ENCODE measurements at regions not wholly inside any gene's neighbourhood (a gene's known extent, or its start where the extent isn't known, plus 50 kb on each side); places are given as distances from the start of the nearest gene placed in this dataset.

- no peak overlapping the region for H2AFZ ChIP-seq (ENCODE audit: low read length)
- peaks cover 0 to 8% (median 1%) of the 10 kb centered on the region in 3 experiments for H3K27me3 ChIP-seq (ENCODE audit: control insufficient read depth in 3 of 3, insufficient read depth in 3 of 3, low read depth in 1 of 3, low read length in 3 of 3)
- H2BK12ac ChIP-seq (ENCODE audit: low read length), result no peak overlapping the region
- no peak for DNase-seq (ENCODE audit: low spot score)
- WGBS, 2 donors (ENCODE audit: extremely low coverage in 2 of 2, insufficient read length in 2 of 2, insufficient replicate concordance in 1 of 2), result no CpG with 5 or more reads among the region's 20 CpGs
- no peak overlapping the region for H4K8ac ChIP-seq (ENCODE audit: low read depth, low read length)
- H4K91ac ChIP-seq (ENCODE audit: low read depth, low read length, poor library complexity), result no peak overlapping the region
- no peak overlapping the region for H3K4ac ChIP-seq (ENCODE audit: low read length)
- no peaks in the 10 kb centered on the region for H3K79me1 ChIP-seq (ENCODE audit: low read depth, low read length)
- H2BK120ac ChIP-seq (ENCODE audit: low read depth, low read length), result no peak overlapping the region
- H3K14ac ChIP-seq (ENCODE audit: low read length), result no peak overlapping the region
- H3K4me2 ChIP-seq (ENCODE audit: insufficient read depth, low read length, poor library complexity, severe bottlenecking), result no peak overlapping the region
- H3K4me3 ChIP-seq (ENCODE audit: low read length in 2 of 2), result no peak overlapping the region
- no peak overlapping the region for H2BK5ac ChIP-seq (ENCODE audit: low read length)
- peak overlapping the region; percentile 27 for H3K18ac ChIP-seq (ENCODE audit: low read length)
- H3K9ac ChIP-seq (ENCODE audit: low read depth, low read length, poor library complexity), result peak overlapping the region; percentile 55
- peak overlapping the region; percentile 57 for H3K23ac ChIP-seq (ENCODE audit: low read depth, low read length, poor library complexity)
- H2AK5ac ChIP-seq (ENCODE audit: low read depth, low read length), result peak overlapping the region; percentile 40
- no peak overlapping the region for H3K27ac ChIP-seq (replicated peaks; ENCODE audit: low read length)
- H2BK15ac ChIP-seq (ENCODE audit: low read length), result peak overlapping the region; percentile 38
- H3K4me1 ChIP-seq (ENCODE audit: control insufficient read depth in 2 of 2, insufficient read depth in 1 of 2, low read depth in 1 of 2, low read length in 2 of 2), result no peaks in the 10 kb centered on the region
- no peaks in the 10 kb centered on the region for H3K36me3 ChIP-seq (replicated peaks in 1 of 2; ENCODE audit: control insufficient read depth in 2 of 2, insufficient read depth in 2 of 2, low read length in 2 of 2)
- H3K9me3 ChIP-seq (replicated peaks in 1 of 2; ENCODE audit: control insufficient read depth in 2 of 2, insufficient read depth in 1 of 2, low read depth in 1 of 2, low read length in 2 of 2), result peaks cover 0 to 3% of the 10 kb centered on the region in 2 donors
Measured at GRCh38 chr7:363626-364025, 73.7 kb downstream of the FOXL3 start.

GRCh38 chr7:364536-364935 lies 74.6 kb downstream of the FOXL3 start:
- no peak overlapping the region for H3K14ac ChIP-seq (ENCODE audit: low read length)
- no peak overlapping the region for H3K4me2 ChIP-seq (ENCODE audit: insufficient read depth, low read length, poor library complexity, severe bottlenecking)
- no peak overlapping the region for H3K23ac ChIP-seq (ENCODE audit: low read depth, low read length, poor library complexity)
- H4K8ac ChIP-seq (ENCODE audit: low read depth, low read length), result no peak overlapping the region
- peak overlapping the region; percentile 28 for H3K18ac ChIP-seq (ENCODE audit: low read length)
- H3K9me3 ChIP-seq (replicated peaks in 1 of 2; ENCODE audit: control insufficient read depth in 2 of 2, insufficient read depth in 1 of 2, low read depth in 1 of 2, low read length in 2 of 2), result peaks cover 0 to 3% of the 10 kb centered on the region in 2 donors
- H2BK12ac ChIP-seq (ENCODE audit: low read length), result no peak overlapping the region
- no peaks in the 10 kb centered on the region for H3K79me1 ChIP-seq (ENCODE audit: low read depth, low read length)
- H2BK15ac ChIP-seq (ENCODE audit: low read length), result peak overlapping the region; percentile 71
- no peak overlapping the region for H3K4me3 ChIP-seq (ENCODE audit: low read length in 2 of 2)
- H3K27me3 ChIP-seq (ENCODE audit: control insufficient read depth in 3 of 3, insufficient read depth in 3 of 3, low read depth in 1 of 3, low read length in 3 of 3), result peaks cover 0 to 8% (median 1%) of the 10 kb centered on the region in 3 experiments
- H2BK120ac ChIP-seq (ENCODE audit: low read depth, low read length), result no peak overlapping the region
- H3K4ac ChIP-seq (ENCODE audit: low read length), result no peak overlapping the region
- H2AK5ac ChIP-seq (ENCODE audit: low read depth, low read length), result peak overlapping the region; percentile 5
- H2BK5ac ChIP-seq (ENCODE audit: low read length), result no peak overlapping the region
- no peak overlapping the region for H3K27ac ChIP-seq (replicated peaks; ENCODE audit: low read length)
- no peak for DNase-seq (ENCODE audit: low spot score)
- H4K91ac ChIP-seq (ENCODE audit: low read depth, low read length, poor library complexity), result no peak overlapping the region
- WGBS, 2 donors (ENCODE audit: extremely low coverage in 2 of 2, insufficient read length in 2 of 2, insufficient replicate concordance in 1 of 2), result no CpG with 5 or more reads among the region's 11 CpGs
- no peaks in the 10 kb centered on the region for H3K4me1 ChIP-seq (ENCODE audit: control insufficient read depth in 2 of 2, insufficient read depth in 1 of 2, low read depth in 1 of 2, low read length in 2 of 2)
- no peak overlapping the region for H2AFZ ChIP-seq (ENCODE audit: low read length)
- no peaks in the 10 kb centered on the region for H3K36me3 ChIP-seq (replicated peaks in 1 of 2; ENCODE audit: control insufficient read depth in 2 of 2, insufficient read depth in 2 of 2, low read length in 2 of 2)
- no peak overlapping the region for H3K9ac ChIP-seq (ENCODE audit: low read depth, low read length, poor library complexity)

GRCh38 chr7:365593-365992 lies 75.6 kb downstream of the FOXL3 start:
- Histone ChIP-seq H3K79me1 (ENCODE audit: low read depth, low read length) (peaks cover 3% of the 10 kb centered on the region), H2BK120ac (ENCODE audit: low read depth, low read length) (no peak overlapping the region), H4K91ac (ENCODE audit: low read depth, low read length, poor library complexity) (no peak overlapping the region), H2BK12ac (ENCODE audit: low read length) (no peak overlapping the region), H3K4me3 (ENCODE audit: low read length in 2 of 2) (no peak overlapping the region), H3K4me2 (ENCODE audit: insufficient read depth, low read length, poor library complexity, severe bottlenecking) (no peak overlapping the region), H2AK5ac (ENCODE audit: low read depth, low read length) (no peak overlapping the region), H3K23ac (ENCODE audit: low read depth, low read length, poor library complexity) (no peak overlapping the region), H3K9me3 (replicated peaks in 1 of 2; ENCODE audit: control insufficient read depth in 2 of 2, insufficient read depth in 1 of 2, low read depth in 1 of 2, low read length in 2 of 2) (peaks cover 0 to 3% of the 10 kb centered on the region in 2 donors), H3K27me3 (ENCODE audit: control insufficient read depth in 3 of 3, insufficient read depth in 3 of 3, low read depth in 1 of 3, low read length in 3 of 3) (peaks cover 0 to 8% (median under 1%) of the 10 kb centered on the region in 3 experiments), H4K8ac (ENCODE audit: low read depth, low read length) (no peak overlapping the region), H3K18ac (ENCODE audit: low read length) (no peak overlapping the region), H3K27ac (replicated peaks; ENCODE audit: low read length) (no peak overlapping the region), H3K4me1 (ENCODE audit: control insufficient read depth in 2 of 2, insufficient read depth in 1 of 2, low read depth in 1 of 2, low read length in 2 of 2) (no peaks in the 10 kb centered on the region), H3K9ac (ENCODE audit: low read depth, low read length, poor library complexity) (no peak overlapping the region), H3K36me3 (replicated peaks in 1 of 2; ENCODE audit: control insufficient read depth in 2 of 2, insufficient read depth in 2 of 2, low read length in 2 of 2) (no peaks in the 10 kb centered on the region), H2BK15ac (ENCODE audit: low read length) (no peak overlapping the region), H3K4ac (ENCODE audit: low read length) (no peak overlapping the region), H2AFZ (ENCODE audit: low read length) (no peak overlapping the region), H3K14ac (ENCODE audit: low read length) (no peak overlapping the region), H2BK5ac (ENCODE audit: low read length) (no peak overlapping the region)
- no peak for DNase-seq (ENCODE audit: low spot score)
- WGBS, 2 donors (ENCODE audit: extremely low coverage in 2 of 2, insufficient read length in 2 of 2, insufficient replicate concordance in 1 of 2), result no CpG with 5 or more reads among the region's 23 CpGs

- H3K18ac ChIP-seq (ENCODE audit: low read length), result no peak overlapping the region
- DNase-seq (ENCODE audit: low spot score), result no peak
- no peak overlapping the region for H3K14ac ChIP-seq (ENCODE audit: low read length)
- H4K91ac ChIP-seq (ENCODE audit: low read depth, low read length, poor library complexity), result no peak overlapping the region
- H2AK5ac ChIP-seq (ENCODE audit: low read depth, low read length), result no peak overlapping the region
- H3K9me3 ChIP-seq (replicated peaks in 1 of 2; ENCODE audit: control insufficient read depth in 2 of 2, insufficient read depth in 1 of 2, low read depth in 1 of 2, low read length in 2 of 2), result peaks cover 0 to 3% of the 10 kb centered on the region in 2 donors
- no peak overlapping the region for H3K23ac ChIP-seq (ENCODE audit: low read depth, low read length, poor library complexity)
- no peak overlapping the region for H2BK5ac ChIP-seq (ENCODE audit: low read length)
- H3K9ac ChIP-seq (ENCODE audit: low read depth, low read length, poor library complexity), result peak overlapping the region; percentile 53
- no peak overlapping the region for H2BK12ac ChIP-seq (ENCODE audit: low read length)
- no peak overlapping the region for H2BK120ac ChIP-seq (ENCODE audit: low read depth, low read length)
- no peak overlapping the region for H3K27ac ChIP-seq (replicated peaks; ENCODE audit: low read length)
- no CpG with 5 or more reads among the region's 18 CpGs for WGBS, 2 donors (ENCODE audit: extremely low coverage in 2 of 2, insufficient read length in 2 of 2, insufficient replicate concordance in 1 of 2)
- peaks cover 4% of the 10 kb centered on the region for H3K79me1 ChIP-seq (ENCODE audit: low read depth, low read length)
- no peak overlapping the region for H3K4me3 ChIP-seq (ENCODE audit: low read length in 2 of 2)
- no peak overlapping the region for H4K8ac ChIP-seq (ENCODE audit: low read depth, low read length)
- no peak overlapping the region for H3K4ac ChIP-seq (ENCODE audit: low read length)
- no peak overlapping the region for H2BK15ac ChIP-seq (ENCODE audit: low read length)
- H3K36me3 ChIP-seq (replicated peaks in 1 of 2; ENCODE audit: control insufficient read depth in 2 of 2, insufficient read depth in 2 of 2, low read length in 2 of 2), result no peaks in the 10 kb centered on the region
- no peaks in the 10 kb centered on the region for H3K4me1 ChIP-seq (ENCODE audit: control insufficient read depth in 2 of 2, insufficient read depth in 1 of 2, low read depth in 1 of 2, low read length in 2 of 2)
- no peak overlapping the region for H3K4me2 ChIP-seq (ENCODE audit: insufficient read depth, low read length, poor library complexity, severe bottlenecking)
- H2AFZ ChIP-seq (ENCODE audit: low read length), result peak overlapping the region; percentile 42
- H3K27me3 ChIP-seq (ENCODE audit: control insufficient read depth in 3 of 3, insufficient read depth in 3 of 3, low read depth in 1 of 3, low read length in 3 of 3), result peaks cover 0 to 8% (median 0%) of the 10 kb centered on the region in 3 experiments
Measured at GRCh38 chr7:366161-366803, 76.3 kb downstream of the FOXL3 start.

Measured in neuronal stem cell (in vitro differentiated cells).